ENCODE measurements at regions not wholly inside any gene's neighbourhood (a gene's known extent, or its start where the extent isn't known, plus 50 kb on each side); places are given as distances from the start of the nearest gene placed in this dataset.

DNA sequence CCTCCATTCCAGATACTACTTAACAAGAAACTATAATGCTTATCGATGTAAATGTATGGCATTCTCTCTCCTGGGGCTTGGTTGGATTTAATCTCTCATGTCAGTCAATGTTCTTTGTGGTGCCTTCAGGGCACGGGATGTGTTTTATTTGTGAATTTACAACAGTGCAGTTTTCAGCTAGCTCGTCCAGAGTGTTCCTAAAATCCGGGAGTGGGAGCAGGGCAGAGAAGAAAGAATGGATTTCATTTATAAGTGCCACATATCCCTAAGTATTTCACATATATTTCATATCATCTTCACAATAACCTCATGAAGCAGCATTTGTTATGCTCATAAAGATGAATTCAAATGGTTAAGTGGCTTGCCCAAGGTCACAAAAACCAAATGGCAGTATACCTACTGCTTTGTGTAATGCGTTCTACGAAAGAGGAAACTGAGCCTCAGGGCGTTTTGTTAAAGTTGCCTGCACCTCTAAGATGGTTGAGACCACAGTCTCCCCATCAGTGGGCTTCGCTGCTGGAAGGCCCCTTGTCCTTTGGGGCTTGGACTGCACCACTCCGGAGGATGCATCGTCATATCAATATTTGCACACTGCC, 134.7 kb upstream of the MGAT5 start:
- TF ChIP-seq, protein P1, sequence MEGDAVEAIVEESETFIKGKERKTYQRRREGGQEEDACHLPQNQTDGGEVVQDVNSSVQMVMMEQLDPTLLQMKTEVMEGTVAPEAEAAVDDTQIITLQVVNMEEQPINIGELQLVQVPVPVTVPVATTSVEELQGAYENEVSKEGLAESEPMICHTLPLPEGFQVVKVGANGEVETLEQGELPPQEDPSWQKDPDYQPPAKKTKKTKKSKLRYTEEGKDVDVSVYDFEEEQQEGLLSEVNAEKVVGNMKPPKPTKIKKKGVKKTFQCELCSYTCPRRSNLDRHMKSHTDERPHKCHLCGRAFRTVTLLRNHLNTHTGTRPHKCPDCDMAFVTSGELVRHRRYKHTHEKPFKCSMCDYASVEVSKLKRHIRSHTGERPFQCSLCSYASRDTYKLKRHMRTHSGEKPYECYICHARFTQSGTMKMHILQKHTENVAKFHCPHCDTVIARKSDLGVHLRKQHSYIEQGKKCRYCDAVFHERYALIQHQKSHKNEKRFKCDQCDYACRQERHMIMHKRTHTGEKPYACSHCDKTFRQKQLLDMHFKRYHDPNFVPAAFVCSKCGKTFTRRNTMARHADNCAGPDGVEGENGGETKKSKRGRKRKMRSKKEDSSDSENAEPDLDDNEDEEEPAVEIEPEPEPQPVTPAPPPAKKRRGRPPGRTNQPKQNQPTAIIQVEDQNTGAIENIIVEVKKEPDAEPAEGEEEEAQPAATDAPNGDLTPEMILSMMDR (conservative IDR thresholded peaks at IDR 0.05; ENCODE audit: low read length) = no peak
- TF ChIP-seq EZH2phosphoT487 (IDR thresholded peaks at IDR 0.05; ENCODE audit: borderline replicate concordance, low read depth, low read length) = no peak
